ENCODE measurements at regions not wholly inside any gene's neighbourhood (a gene's known extent, or its start where the extent isn't known, plus 50 kb on each side); places are given as distances from the start of the nearest gene placed in this dataset.

DNA sequence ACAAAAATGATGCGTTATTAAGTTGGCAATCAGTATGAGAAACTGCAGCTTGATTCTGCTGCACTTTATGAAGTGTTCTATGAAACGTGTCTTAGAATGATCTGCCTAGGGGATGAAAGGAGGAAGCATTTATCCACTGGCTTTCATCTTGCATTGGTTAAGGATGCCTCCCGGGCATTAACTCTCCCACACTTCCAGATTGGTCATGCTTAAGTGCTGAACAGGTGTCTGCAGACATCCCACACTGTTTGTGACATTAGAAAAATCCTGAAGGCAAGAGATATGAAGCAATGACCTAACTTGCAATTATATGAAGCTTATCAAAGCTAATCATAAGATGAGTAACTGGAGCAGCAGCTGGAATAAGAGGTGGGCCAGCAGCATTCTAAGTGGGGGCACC, 437.3 kb downstream of the NSUN3 start:
- TF ChIP-seq GATA3 (IDR thresholded peaks at IDR 0.05; ENCODE audit: low read depth, low read length) (no peak), GATA2 (IDR thresholded peaks at IDR 0.05; ENCODE audit: low read depth, low read length) (no peak)
